Right lobe of liver (tissue), 4 donors: ENCODE measurements at regions not wholly inside any gene's neighbourhood (a gene's known extent, or its start where the extent isn't known, plus 50 kb on each side); places are given as distances from the start of the nearest gene placed in this dataset.

ENCODE experiments used
- CTCF ChIP-seq, 4 donors: fragments of 200-600 bp in 3 of 4; fragments of 450-650 bp in 1 of 4; IDR thresholded peaks; one replicate each; pipeline versions ENCODE4 v1.5.1 to v1.8.0; 2016 to 2022; ENCODE audit warnings: antibody characterized with exemption in 4 of 4, mild to moderate bottlenecking in 2 of 4
- POLR2A ChIP-seq: fragments of 450-650 bp; IDR thresholded peaks from one replicate; pipeline ENCODE4 v1.6.1; 2017; ENCODE audit warnings: antibody characterized with exemption, mild to moderate bottlenecking
- donor health status: DM: no; HTN: no; CAD: no.
- donor health status: DM: no; HTN: no; CAD: no.
- donor health status: DM: no; HTN: yes; CAD: no.

DNA sequence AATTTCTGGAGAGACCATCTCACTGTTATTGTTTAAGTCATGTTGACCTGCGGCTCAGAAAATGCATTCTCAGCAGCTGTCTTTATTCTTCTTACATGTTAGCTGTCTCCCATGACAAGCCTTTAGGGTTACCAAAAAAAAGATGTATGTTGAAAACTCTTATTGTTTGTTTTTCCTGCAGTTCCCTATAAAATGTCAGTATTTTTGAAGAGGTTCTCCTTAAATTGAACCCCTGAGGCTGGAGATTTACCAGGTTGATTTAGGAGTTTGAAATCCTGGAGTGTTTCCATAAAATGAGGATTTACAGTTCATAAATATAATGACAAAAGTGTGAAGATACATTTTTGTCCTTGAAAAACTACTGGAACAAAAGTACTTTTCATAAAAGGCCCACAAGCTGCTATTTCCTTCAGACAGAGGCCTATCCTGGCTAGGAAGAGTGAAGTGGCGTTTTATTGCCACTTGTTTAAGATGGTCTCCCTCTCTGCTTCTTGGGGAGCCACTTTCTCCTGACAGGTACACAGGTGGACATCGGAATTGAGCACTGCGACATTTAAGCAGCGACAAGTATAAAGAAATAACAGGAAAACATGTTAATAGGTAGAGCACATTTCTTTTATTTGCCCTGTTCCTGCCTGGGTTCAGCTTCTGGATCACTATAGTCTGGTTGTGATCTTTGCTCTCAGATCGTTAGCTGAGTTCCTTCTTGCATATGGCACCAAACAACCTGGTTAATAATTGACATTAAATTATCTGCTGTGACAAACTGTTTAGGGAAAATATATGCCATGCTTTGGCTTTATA, 344.8 kb upstream of the RPS23 start:
- TF ChIP-seq POLR2A = peak; percentile 56
- TF ChIP-seq CTCF (IDR thresholded peaks at IDR 0.05) = no peak
